Liver (tissue), 3 donors: ENCODE measurements at regions not wholly inside any gene's neighbourhood (a gene's known extent, or its start where the extent isn't known, plus 50 kb on each side); places are given as distances from the start of the nearest gene placed in this dataset.

Experiments
- EGR1 ChIP-seq, 2 donors: IDR thresholded peaks; 2 replicates each; pipeline ENCODE4 v1.6.1; 2016 to 2018; ENCODE audit warnings: antibody characterized with exemption in 2 of 2, low read depth in 2 of 2
- FOXA2 ChIP-seq: IDR thresholded peaks from 2 replicates; pipeline ENCODE4 v1.6.1; 2016; ENCODE audit warnings: antibody characterized with exemption
- GABPA ChIP-seq, 2 donors: IDR thresholded peaks in 1 of 2; conservative IDR thresholded peaks in 1 of 2; 2 replicates each; pipeline ENCODE4 v1.6.1; 2016; ENCODE audit warnings: antibody characterized with exemption in 2 of 2, mild to moderate bottlenecking in 1 of 2, moderate library complexity in 1 of 2
- JUND ChIP-seq, 2 donors: IDR thresholded peaks; 2 replicates each; pipeline ENCODE4 v1.6.1; 2016; ENCODE audit warnings: antibody characterized with exemption in 2 of 2
- RAD21 ChIP-seq, 2 donors: IDR thresholded peaks; 2 replicates each; pipeline ENCODE4 v1.6.1; 2016; ENCODE audit warnings: antibody characterized with exemption in 2 of 2, mild to moderate bottlenecking in 2 of 2
- SP1 ChIP-seq: IDR thresholded peaks from 2 replicates; pipeline ENCODE4 v1.6.1; 2018; ENCODE audit warnings: antibody characterized with exemption, mild to moderate bottlenecking
- TAF1 ChIP-seq: conservative IDR thresholded peaks from 2 replicates; pipeline ENCODE4 v1.6.1; 2016; ENCODE audit warnings: antibody characterized with exemption, mild to moderate bottlenecking
- YY1 ChIP-seq: IDR thresholded peaks from 2 replicates; pipeline ENCODE4 v1.6.1; 2016; ENCODE audit warnings: antibody characterized with exemption, mild to moderate bottlenecking
- TF ChIP-seq, protein P1 (sequence below): fragments of 150-350 bp; IDR thresholded peaks from 2 replicates; pipeline ENCODE4 v1.5.1; 2017; ENCODE audit warnings: improper control_type of control experiment, low read depth, low read length; ENCODE audit not compliant: missing input control
- TF ChIP-seq, protein P2 (sequence below): IDR thresholded peaks from 2 replicates; pipeline ENCODE4 v1.6.1; 2016; ENCODE audit warnings: antibody characterized with exemption
- TF ChIP-seq, protein P3 (sequence below): IDR thresholded peaks from 2 replicates; pipeline ENCODE4 v1.6.1; 2016; ENCODE audit warnings: antibody characterized with exemption
- TF ChIP-seq, protein P4 (sequence below): IDR thresholded peaks from 2 replicates; pipeline ENCODE4 v1.6.1; 2016; ENCODE audit warnings: antibody characterized with exemption
- TF ChIP-seq, protein P5 (sequence below): IDR thresholded peaks from 2 replicates; pipeline ENCODE4 v1.6.1; 2016; ENCODE audit warnings: antibody characterized with exemption, mild to moderate bottlenecking
- donor health status: healthy.
- donor health status: healthy.

DNA sequence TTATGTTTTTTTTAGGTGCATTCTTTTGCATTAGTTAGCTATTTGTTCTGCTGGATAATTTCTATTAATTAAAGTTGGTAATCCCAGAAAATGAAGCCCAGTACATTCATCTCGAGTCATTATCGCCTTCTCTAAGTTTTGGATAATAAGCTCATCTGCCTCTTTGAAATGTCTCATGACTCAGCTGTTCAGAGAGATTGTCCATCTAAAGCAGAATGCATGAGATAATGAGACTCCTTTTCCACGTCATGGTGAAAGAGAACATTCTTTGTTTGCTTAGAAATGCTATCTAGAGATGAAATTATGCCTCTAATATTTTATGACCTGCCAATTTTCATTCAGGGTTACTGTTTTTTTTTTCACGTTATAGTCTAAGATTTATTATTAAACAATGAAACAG lies 374.7 kb upstream of the GOLIM4 start:
- TF ChIP-seq, protein P1, sequence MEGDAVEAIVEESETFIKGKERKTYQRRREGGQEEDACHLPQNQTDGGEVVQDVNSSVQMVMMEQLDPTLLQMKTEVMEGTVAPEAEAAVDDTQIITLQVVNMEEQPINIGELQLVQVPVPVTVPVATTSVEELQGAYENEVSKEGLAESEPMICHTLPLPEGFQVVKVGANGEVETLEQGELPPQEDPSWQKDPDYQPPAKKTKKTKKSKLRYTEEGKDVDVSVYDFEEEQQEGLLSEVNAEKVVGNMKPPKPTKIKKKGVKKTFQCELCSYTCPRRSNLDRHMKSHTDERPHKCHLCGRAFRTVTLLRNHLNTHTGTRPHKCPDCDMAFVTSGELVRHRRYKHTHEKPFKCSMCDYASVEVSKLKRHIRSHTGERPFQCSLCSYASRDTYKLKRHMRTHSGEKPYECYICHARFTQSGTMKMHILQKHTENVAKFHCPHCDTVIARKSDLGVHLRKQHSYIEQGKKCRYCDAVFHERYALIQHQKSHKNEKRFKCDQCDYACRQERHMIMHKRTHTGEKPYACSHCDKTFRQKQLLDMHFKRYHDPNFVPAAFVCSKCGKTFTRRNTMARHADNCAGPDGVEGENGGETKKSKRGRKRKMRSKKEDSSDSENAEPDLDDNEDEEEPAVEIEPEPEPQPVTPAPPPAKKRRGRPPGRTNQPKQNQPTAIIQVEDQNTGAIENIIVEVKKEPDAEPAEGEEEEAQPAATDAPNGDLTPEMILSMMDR, result no peak
- TF ChIP-seq RAD21 (IDR thresholded peaks at IDR 0.05) (no peak), FOXA2 (no peak), JUND (IDR thresholded peaks at IDR 0.05) (no peak), GABPA (IDR thresholded peaks at IDR 0.05 in 1 of 2, conservative IDR thresholded peaks at IDR 0.05 in 1 of 2) (no peak), YY1 (no peak), TAF1 (no peak), EGR1 (IDR thresholded peaks at IDR 0.05; ENCODE audit: low read depth in 2 of 2) (no peak), SP1 (no peak)
- TF ChIP-seq, protein P2, sequence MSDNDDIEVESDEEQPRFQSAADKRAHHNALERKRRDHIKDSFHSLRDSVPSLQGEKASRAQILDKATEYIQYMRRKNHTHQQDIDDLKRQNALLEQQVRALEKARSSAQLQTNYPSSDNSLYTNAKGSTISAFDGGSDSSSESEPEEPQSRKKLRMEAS, result no peak
- TF ChIP-seq, protein P3, sequence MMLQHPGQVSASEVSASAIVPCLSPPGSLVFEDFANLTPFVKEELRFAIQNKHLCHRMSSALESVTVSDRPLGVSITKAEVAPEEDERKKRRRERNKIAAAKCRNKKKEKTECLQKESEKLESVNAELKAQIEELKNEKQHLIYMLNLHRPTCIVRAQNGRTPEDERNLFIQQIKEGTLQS, result no peak
- TF ChIP-seq, protein P4, sequence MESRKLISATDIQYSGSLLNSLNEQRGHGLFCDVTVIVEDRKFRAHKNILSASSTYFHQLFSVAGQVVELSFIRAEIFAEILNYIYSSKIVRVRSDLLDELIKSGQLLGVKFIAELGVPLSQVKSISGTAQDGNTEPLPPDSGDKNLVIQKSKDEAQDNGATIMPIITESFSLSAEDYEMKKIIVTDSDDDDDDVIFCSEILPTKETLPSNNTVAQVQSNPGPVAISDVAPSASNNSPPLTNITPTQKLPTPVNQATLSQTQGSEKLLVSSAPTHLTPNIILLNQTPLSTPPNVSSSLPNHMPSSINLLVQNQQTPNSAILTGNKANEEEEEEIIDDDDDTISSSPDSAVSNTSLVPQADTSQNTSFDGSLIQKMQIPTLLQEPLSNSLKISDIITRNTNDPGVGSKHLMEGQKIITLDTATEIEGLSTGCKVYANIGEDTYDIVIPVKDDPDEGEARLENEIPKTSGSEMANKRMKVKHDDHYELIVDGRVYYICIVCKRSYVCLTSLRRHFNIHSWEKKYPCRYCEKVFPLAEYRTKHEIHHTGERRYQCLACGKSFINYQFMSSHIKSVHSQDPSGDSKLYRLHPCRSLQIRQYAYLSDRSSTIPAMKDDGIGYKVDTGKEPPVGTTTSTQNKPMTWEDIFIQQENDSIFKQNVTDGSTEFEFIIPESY, result no peak
- TF ChIP-seq, protein P5, sequence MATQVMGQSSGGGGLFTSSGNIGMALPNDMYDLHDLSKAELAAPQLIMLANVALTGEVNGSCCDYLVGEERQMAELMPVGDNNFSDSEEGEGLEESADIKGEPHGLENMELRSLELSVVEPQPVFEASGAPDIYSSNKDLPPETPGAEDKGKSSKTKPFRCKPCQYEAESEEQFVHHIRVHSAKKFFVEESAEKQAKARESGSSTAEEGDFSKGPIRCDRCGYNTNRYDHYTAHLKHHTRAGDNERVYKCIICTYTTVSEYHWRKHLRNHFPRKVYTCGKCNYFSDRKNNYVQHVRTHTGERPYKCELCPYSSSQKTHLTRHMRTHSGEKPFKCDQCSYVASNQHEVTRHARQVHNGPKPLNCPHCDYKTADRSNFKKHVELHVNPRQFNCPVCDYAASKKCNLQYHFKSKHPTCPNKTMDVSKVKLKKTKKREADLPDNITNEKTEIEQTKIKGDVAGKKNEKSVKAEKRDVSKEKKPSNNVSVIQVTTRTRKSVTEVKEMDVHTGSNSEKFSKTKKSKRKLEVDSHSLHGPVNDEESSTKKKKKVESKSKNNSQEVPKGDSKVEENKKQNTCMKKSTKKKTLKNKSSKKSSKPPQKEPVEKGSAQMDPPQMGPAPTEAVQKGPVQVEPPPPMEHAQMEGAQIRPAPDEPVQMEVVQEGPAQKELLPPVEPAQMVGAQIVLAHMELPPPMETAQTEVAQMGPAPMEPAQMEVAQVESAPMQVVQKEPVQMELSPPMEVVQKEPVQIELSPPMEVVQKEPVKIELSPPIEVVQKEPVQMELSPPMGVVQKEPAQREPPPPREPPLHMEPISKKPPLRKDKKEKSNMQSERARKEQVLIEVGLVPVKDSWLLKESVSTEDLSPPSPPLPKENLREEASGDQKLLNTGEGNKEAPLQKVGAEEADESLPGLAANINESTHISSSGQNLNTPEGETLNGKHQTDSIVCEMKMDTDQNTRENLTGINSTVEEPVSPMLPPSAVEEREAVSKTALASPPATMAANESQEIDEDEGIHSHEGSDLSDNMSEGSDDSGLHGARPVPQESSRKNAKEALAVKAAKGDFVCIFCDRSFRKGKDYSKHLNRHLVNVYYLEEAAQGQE, result no peak
